GM12878 (cell line): ENCODE measurements at regions not wholly inside any gene's neighbourhood (a gene's known extent, or its start where the extent isn't known, plus 50 kb on each side); places are given as distances from the start of the nearest gene placed in this dataset.

ENCODE experiments used
- ATAC-seq: fragments of 200-7000 bp; cut with Tn5 transposase; 3 replicates; pipeline ENCODE4 v1.9.1; 2020; ENCODE audit warnings: mild to moderate bottlenecking, moderate library complexity
- BruUV-seq: library from RNA; stranded (reverse); fragments of 400-500 nt; replicated peaks from 2 replicates; lab custom pipeline; 2021; lab: Mats Ljungman, UMichigan
- CTCF ChIA-PET: fragments of 300-600 bp; sonication (Branson Sonifier 250); formaldehyde crosslinking; extraction: SDS; loops from one replicate; lab custom pipeline; 2021; ENCODE audit warnings: inconsistent platforms; lab: Yijun Ruan, JAX
- POLR2A ChIA-PET: fragments of 350-600 bp; formaldehyde crosslinking; extraction: SDS; loops from one replicate; lab custom pipeline; 2021; ENCODE audit warnings: inconsistent platforms; lab: Charles Lee
- RAD21 ChIA-PET: fragments of 300-600 bp; sonication (Branson Sonifier 250); formaldehyde crosslinking; loops from one replicate; lab custom pipeline; 2023; ENCODE audit warnings: antibody characterized with exemption; ENCODE audit not compliant: unreplicated experiment; lab: Charles Lee
- SMC1A ChIA-PET: fragments of 300-600 bp; sonication (Branson Sonifier 250); formaldehyde crosslinking; loops from one replicate; lab custom pipeline; 2023; ENCODE audit not compliant: unreplicated experiment, uncharacterized antibody; lab: Charles Lee
- DNase-seq: peaks from one replicate; pipeline ENCODE4 v3.0.0-alpha.2; 2011; ENCODE audit warnings: low read depth, low spot score
- FAIRE-seq: peaks from 3 replicates; lab custom pipeline; 2011; peaks lifted over from hg19 to GRCh38; lab: Jason Lieb, UNC
- H2AFZ ChIP-seq: 2 replicates; pipeline ENCODE4 v1.6.0; 2011; ENCODE audit warnings: low read depth, low read length, control low read depth; ENCODE audit not compliant: control insufficient read depth
- H3K27ac ChIP-seq: 2 replicates; pipeline ENCODE4 v1.5.1; 2011; ENCODE audit warnings: control low read depth; ENCODE audit not compliant: control insufficient read depth, insufficient read depth
- H3K27me3 ChIP-seq, 2 experiments: replicated peaks in 1 of 2; 2 replicates each; pipeline versions ENCODE4 v1.6.0 to v1.6.1; 2011; ENCODE audit warnings: low read length in 1 of 2; ENCODE audit not compliant: control insufficient read depth in 2 of 2, insufficient read depth in 2 of 2
- H3K36me3 ChIP-seq, 2 experiments: 2 replicates each; pipeline ENCODE4 v1.5.1; 2011; ENCODE audit warnings: low read length in 1 of 2; ENCODE audit not compliant: control insufficient read depth in 2 of 2, insufficient read depth in 2 of 2
- H3K4me1 ChIP-seq: 2 replicates; pipeline ENCODE4 v1.6.1; 2011; ENCODE audit warnings: mild to moderate bottlenecking, low read length, moderate library complexity, mixed read lengths; ENCODE audit not compliant: control insufficient read depth, insufficient read depth
- H3K4me2 ChIP-seq: 2 replicates; pipeline ENCODE4 v1.6.0; 2011; ENCODE audit warnings: control low read depth; ENCODE audit not compliant: control insufficient read depth, insufficient read depth
- H3K4me3 ChIP-seq: fragments of 200-600 bp; sonication (generic); 2 replicates; pipeline ENCODE4 v1.5.1; 2016
- H3K79me2 ChIP-seq: 2 replicates; pipeline ENCODE4 v1.6.0; 2011; ENCODE audit warnings: low read length; ENCODE audit not compliant: control insufficient read depth, insufficient read depth
- H3K9ac ChIP-seq: 2 replicates; pipeline ENCODE4 v1.8.0; 2011; ENCODE audit warnings: low read length, control low read depth, mixed read lengths; ENCODE audit not compliant: control insufficient read depth, insufficient read depth
- H3K9me3 ChIP-seq: replicated peaks from 3 replicates; pipeline ENCODE4 v1.5.1; 2011; ENCODE audit warnings: mild to moderate bottlenecking, low read length; ENCODE audit not compliant: control insufficient read depth, insufficient read depth
- H4K20me1 ChIP-seq: 2 replicates; pipeline ENCODE4 v1.6.0; 2011; ENCODE audit not compliant: control insufficient read depth, insufficient read depth
- MXI1 ChIP-seq: fragments of 150-350 bp; IDR thresholded peaks from 2 replicates; pipeline ENCODE4 v1.6.1; 2011; ENCODE audit warnings: low read depth, mild to moderate bottlenecking, inconsistent platforms, low read length, improper control_type of control experiment
- RAD51 ChIP-seq: fragments of 450-650 bp; IDR thresholded peaks from 2 replicates; pipeline ENCODE4 v1.6.1; 2016; ENCODE audit warnings: moderate library complexity, mild to moderate bottlenecking, inconsistent platforms
- SMAD5 ChIP-seq: IDR thresholded peaks from 2 replicates; pipeline ENCODE4 v1.6.1; 2016; ENCODE audit warnings: antibody characterized with exemption, low read depth
- SMC3 ChIP-seq: IDR thresholded peaks from 2 replicates; pipeline ENCODE4 v1.6.1; 2011; ENCODE audit warnings: low read length, improper control_type of control experiment, borderline replicate concordance
- WGBS: methylation state at CpG from one replicate; pipeline ENCODE4 v1.1.6; 2016; ENCODE audit warnings: low lambda C conversion rate; ENCODE audit not compliant: insufficient replicate concordance, insufficient coverage; ENCODE audit errors: missing lambda C conversion rate; 5-methylcytosine and 5-hydroxymethylcytosine counted together
- in situ Hi-C: fragments of 300-500 bp; cut with MboI; formaldehyde crosslinking; loops from 9 replicates; pipeline ENCODE4 v1.14.3; 2018; ENCODE audit warnings: mixed read lengths
- intact Hi-C: fragments of 100-400 bp; cut with micrococcal nuclease; formaldehyde crosslinking; loops from one replicate; pipeline ENCODE4 v1.14.2; 2022; ENCODE audit not compliant: unreplicated experiment
- TF ChIP-seq, protein P1 (sequence below): fragments of 450-650 bp; IDR thresholded peaks from 2 replicates; pipeline ENCODE4 v1.6.1; 2016; ENCODE audit warnings: mild to moderate bottlenecking

DNA sequence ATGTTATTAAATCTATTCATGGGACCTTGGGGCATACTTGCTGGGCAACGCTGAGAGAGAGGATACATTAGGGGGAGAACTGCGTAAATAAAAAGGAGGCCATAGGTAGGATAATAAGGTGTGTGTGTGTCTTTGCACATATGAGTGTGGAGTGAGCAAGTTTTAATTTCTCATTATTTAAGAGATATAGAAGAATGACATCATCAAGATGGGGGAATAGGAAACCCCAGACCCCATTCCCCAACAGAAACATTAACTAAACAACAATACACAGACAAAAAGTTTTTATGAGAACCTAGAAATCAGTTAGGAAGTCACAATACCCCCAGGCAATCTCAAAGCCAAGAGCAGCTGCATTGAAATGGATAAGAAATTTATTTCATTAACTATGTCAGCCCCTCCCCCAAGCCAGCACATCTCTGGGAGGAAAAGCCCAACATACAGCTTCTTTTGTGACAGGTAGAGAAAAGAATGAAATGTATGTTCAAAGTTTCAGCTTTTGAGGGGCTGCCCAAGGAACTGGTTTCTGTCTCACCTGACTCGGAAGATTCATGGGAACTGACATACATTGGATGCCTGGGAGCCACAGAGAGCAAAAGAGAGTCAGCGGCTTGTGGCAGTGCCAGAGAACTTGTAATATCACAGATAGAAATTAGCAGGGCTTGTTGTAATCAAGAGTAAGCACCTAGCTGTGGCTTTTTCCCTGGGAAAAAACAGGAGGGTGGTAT lies 234.3 kb upstream of the NFIA start:
- no peaks in the 10 kb centered on the region for H4K20me1 ChIP-seq
- no peak overlapping the region for H3K27ac ChIP-seq
- intact Hi-C loops: loop anchor here (1.0 to 2.0 kb wide), 4 partner anchors 195 to 1004 kb away; no protein-coding TSS in a partner anchor
- no TSS peak for BruUV-seq
- no peaks in the 10 kb centered on the region for H3K79me2 ChIP-seq
- DNase-seq (no peak), FAIRE-seq (no peak), ATAC-seq (no peak)
- SMC1A ChIA-PET: interaction anchor here (0.9 to 1.1 kb wide), 2 partner anchors 195 to 741 kb away, joined by 3 to 4 read pairs; no protein-coding TSS in a partner anchor
- H3K36me3 ChIP-seq: no peaks in the 10 kb centered on the region
- TF ChIP-seq RAD51 (no peak), SMAD5 (no peak), MXI1 (no peak), SMC3 (no peak)
- TF ChIP-seq, protein P1, sequence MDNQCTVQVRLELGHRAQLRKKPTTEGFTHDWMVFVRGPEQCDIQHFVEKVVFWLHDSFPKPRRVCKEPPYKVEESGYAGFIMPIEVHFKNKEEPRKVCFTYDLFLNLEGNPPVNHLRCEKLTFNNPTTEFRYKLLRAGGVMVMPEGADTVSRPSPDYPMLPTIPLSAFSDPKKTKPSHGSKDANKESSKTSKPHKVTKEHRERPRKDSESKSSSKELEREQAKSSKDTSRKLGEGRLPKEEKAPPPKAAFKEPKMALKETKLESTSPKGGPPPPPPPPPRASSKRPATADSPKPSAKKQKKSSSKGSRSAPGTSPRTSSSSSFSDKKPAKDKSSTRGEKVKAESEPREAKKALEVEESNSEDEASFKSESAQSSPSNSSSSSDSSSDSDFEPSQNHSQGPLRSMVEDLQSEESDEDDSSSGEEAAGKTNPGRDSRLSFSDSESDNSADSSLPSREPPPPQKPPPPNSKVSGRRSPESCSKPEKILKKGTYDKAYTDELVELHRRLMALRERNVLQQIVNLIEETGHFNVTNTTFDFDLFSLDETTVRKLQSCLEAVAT: no peak
- RAD21 ChIA-PET: interaction anchor here (1.1 to 1.3 kb wide), 2 partner anchors 674 to 877 kb away, joined by 3 to 4 read pairs; no protein-coding TSS in a partner anchor
- H2AFZ ChIP-seq: no peak overlapping the region
- 55% methylated on average over 4 of the region's 4 CpGs for WGBS
- no peak overlapping the region for H3K4me2 ChIP-seq
- H3K27me3 ChIP-seq: no peaks in the 10 kb centered on the region
- CTCF ChIA-PET: interaction anchor here (0.7 to 1.9 kb wide), 4 partner anchors 11 to 1006 kb away, joined by 3 to 11 read pairs (median 4); no protein-coding TSS in a partner anchor
- in situ Hi-C loops: no loop called here
- H3K4me1 ChIP-seq: no peaks in the 10 kb centered on the region
- POLR2A ChIA-PET: interaction anchor here (0.7 kb wide), 1 partner anchor 19 kb away, joined by 4 read pairs; no protein-coding TSS in a partner anchor
- H3K9me3 ChIP-seq: no peaks in the 10 kb centered on the region
- H3K4me3 ChIP-seq: no peak overlapping the region
- no peak overlapping the region for H3K9ac ChIP-seq
